Vagina (tissue), 2 donors: ENCODE measurements at regions not wholly inside any gene's neighbourhood (a gene's known extent, or its start where the extent isn't known, plus 50 kb on each side); places are given as distances from the start of the nearest gene placed in this dataset.

Source experiments
- POLR2AphosphoS5 ChIP-seq, 2 donors: sonication (generic); formaldehyde crosslinking; IDR thresholded peaks; one replicate each; pipeline ENCODE4 v1.9.0; 2017; ENCODE audit warnings: antibody characterized with exemption in 2 of 2, mild to moderate bottlenecking in 2 of 2, low read depth in 1 of 2; ENCODE audit not compliant: insufficient read depth in 1 of 2
- TF ChIP-seq, protein P1 (sequence below), 3 experiments: fragments of 450-650 bp in 2 of 3; fragments of 200-600 bp in 1 of 3; sonication (generic) in 1 of 3; IDR thresholded peaks; one replicate each; pipeline ENCODE4 v1.5.1; 2017 to 2019; ENCODE audit warnings: antibody characterized with exemption in 3 of 3, mild to moderate bottlenecking in 2 of 3, moderate library complexity in 2 of 3

- TF ChIP-seq, protein P1, sequence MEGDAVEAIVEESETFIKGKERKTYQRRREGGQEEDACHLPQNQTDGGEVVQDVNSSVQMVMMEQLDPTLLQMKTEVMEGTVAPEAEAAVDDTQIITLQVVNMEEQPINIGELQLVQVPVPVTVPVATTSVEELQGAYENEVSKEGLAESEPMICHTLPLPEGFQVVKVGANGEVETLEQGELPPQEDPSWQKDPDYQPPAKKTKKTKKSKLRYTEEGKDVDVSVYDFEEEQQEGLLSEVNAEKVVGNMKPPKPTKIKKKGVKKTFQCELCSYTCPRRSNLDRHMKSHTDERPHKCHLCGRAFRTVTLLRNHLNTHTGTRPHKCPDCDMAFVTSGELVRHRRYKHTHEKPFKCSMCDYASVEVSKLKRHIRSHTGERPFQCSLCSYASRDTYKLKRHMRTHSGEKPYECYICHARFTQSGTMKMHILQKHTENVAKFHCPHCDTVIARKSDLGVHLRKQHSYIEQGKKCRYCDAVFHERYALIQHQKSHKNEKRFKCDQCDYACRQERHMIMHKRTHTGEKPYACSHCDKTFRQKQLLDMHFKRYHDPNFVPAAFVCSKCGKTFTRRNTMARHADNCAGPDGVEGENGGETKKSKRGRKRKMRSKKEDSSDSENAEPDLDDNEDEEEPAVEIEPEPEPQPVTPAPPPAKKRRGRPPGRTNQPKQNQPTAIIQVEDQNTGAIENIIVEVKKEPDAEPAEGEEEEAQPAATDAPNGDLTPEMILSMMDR (IDR thresholded peaks at IDR 0.05), result no peak
- TF ChIP-seq POLR2AphosphoS5 (IDR thresholded peaks at IDR 0.05; ENCODE audit: insufficient read depth in 1 of 2, low read depth in 1 of 2), result no peak
These were observed 100.4 kb downstream of the NRN1 start for GRCh38 chr6:5906340-5906670.
